ENCODE measurements at regions not wholly inside any gene's neighbourhood (a gene's known extent, or its start where the extent isn't known, plus 50 kb on each side); places are given as distances from the start of the nearest gene placed in this dataset.

DNA sequence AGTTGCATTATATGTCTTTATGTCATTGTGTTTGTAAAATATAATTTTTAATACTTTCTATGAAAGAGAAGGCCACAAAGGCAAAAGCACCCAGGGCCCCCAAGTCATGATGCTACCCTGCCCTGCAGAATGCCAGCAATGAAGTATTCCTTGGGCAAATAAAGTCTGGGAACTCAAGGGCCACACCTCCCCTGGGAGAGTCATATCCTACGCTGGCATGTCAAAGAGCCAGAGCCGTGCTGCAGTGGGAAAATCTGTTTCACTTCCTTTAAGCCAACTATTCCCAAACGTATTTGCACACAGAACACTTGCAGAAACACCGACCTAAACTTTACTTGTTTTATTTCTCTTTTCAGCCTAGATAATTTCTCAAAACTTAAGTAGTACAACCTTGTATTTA lies 98.4 kb upstream of the KAZN start:
- 26 to 42% (median 41%) methylated on average over 4 of the region's 4 CpGs for WGBS, 3 donors
- no peaks in the 10 kb centered on the region for H3K9me3 ChIP-seq
- H3K36me3 ChIP-seq (ENCODE audit: insufficient read depth in 1 of 2, low read depth in 1 of 2), result no peaks in the 10 kb centered on the region
- no peak for DNase-seq
- TF ChIP-seq, protein P1, sequence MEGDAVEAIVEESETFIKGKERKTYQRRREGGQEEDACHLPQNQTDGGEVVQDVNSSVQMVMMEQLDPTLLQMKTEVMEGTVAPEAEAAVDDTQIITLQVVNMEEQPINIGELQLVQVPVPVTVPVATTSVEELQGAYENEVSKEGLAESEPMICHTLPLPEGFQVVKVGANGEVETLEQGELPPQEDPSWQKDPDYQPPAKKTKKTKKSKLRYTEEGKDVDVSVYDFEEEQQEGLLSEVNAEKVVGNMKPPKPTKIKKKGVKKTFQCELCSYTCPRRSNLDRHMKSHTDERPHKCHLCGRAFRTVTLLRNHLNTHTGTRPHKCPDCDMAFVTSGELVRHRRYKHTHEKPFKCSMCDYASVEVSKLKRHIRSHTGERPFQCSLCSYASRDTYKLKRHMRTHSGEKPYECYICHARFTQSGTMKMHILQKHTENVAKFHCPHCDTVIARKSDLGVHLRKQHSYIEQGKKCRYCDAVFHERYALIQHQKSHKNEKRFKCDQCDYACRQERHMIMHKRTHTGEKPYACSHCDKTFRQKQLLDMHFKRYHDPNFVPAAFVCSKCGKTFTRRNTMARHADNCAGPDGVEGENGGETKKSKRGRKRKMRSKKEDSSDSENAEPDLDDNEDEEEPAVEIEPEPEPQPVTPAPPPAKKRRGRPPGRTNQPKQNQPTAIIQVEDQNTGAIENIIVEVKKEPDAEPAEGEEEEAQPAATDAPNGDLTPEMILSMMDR (IDR thresholded peaks at IDR 0.05), result no peak
- no peak for ATAC-seq
- H3K4me3 ChIP-seq, result no peak overlapping the region
- no peaks in the 10 kb centered on the region for H3K4me1 ChIP-seq
- intact Hi-C loops (cut with DNase I), result no loop called here
- H3K27me3 ChIP-seq (ENCODE audit: insufficient read depth in 3 of 3, low read length in 2 of 3), result peaks cover 0 to 3% (median 0%) of the 10 kb centered on the region in 3 donors
- no peak overlapping the region for H3K27ac ChIP-seq

DNA sequence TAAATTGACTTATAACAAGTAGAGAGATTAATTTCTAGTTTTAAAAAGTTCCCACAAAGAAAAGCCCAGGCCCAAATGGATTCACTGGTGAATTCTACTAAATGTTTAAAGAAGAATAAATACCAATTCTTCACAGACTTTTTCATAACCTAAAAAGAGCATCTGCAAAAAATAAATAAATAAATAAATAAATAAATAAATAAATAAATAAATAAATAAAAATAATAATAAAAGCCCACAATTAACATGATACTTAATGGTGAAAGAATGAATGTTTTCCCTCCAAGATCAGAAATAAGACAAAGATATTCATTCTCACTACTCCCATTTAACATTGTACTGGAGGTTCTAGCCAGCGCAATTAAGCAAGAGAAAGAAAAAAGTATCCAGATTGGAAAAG lies 97.6 kb upstream of the KAZN start:
- intact Hi-C loops (cut with DNase I), result no loop called here
- DNase-seq, result no peak
- Histone ChIP-seq H3K27me3 (ENCODE audit: insufficient read depth in 3 of 3, low read length in 2 of 3) (peaks cover 0 to 3% (median 0%) of the 10 kb centered on the region in 3 donors), H3K4me1 (no peaks in the 10 kb centered on the region), H3K9me3 (no peaks in the 10 kb centered on the region), H3K4me3 (no peak overlapping the region), H3K36me3 (ENCODE audit: insufficient read depth in 1 of 2, low read depth in 1 of 2) (no peaks in the 10 kb centered on the region), H3K27ac (no peak overlapping the region)
- ATAC-seq, result no peak
- 98 to 100% (median 100%) methylated on average over 1 of the region's 1 CpG for WGBS, 3 donors
- TF ChIP-seq, protein P1 (IDR thresholded peaks at IDR 0.05), result no peak

DNA sequence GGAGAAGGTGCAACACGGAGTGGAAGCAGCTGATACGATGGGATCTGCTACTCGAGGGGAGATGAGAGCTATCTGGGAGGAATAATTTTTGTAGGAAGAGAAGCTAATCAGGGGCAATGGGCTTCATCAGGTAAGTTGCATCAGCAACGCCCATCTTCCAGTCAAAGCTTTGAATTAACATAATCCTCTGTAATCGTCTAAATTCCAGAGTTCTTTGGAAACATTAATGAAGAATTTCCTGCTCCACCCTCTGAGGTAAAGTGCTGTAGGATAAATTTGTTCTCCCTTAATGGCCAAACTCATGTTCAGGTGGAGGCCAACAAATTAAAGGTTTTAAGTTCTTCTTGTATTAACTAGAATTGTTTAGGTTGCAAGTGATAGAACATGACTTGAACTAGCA lies 94.0 kb upstream of the KAZN start:
- no peak overlapping the region for H3K27ac ChIP-seq
- intact Hi-C loops (cut with DNase I), result no loop called here
- TF ChIP-seq, protein P1 (IDR thresholded peaks at IDR 0.05), result no peak
- ATAC-seq, result no peak
- WGBS, 3 donors, result 60 to 75% (median 68%) methylated on average over 5 of the region's 5 CpGs
- H3K4me1 ChIP-seq, result no peaks in the 10 kb centered on the region
- no peak overlapping the region for H3K4me3 ChIP-seq
- H3K27me3 ChIP-seq (ENCODE audit: insufficient read depth in 3 of 3, low read length in 2 of 3), result peaks cover 0 to 3% (median 2%) of the 10 kb centered on the region in 3 donors
- no peak for DNase-seq
- H3K36me3 ChIP-seq (ENCODE audit: insufficient read depth in 1 of 2, low read depth in 1 of 2), result no peaks in the 10 kb centered on the region
- no peaks in the 10 kb centered on the region for H3K9me3 ChIP-seq

DNA sequence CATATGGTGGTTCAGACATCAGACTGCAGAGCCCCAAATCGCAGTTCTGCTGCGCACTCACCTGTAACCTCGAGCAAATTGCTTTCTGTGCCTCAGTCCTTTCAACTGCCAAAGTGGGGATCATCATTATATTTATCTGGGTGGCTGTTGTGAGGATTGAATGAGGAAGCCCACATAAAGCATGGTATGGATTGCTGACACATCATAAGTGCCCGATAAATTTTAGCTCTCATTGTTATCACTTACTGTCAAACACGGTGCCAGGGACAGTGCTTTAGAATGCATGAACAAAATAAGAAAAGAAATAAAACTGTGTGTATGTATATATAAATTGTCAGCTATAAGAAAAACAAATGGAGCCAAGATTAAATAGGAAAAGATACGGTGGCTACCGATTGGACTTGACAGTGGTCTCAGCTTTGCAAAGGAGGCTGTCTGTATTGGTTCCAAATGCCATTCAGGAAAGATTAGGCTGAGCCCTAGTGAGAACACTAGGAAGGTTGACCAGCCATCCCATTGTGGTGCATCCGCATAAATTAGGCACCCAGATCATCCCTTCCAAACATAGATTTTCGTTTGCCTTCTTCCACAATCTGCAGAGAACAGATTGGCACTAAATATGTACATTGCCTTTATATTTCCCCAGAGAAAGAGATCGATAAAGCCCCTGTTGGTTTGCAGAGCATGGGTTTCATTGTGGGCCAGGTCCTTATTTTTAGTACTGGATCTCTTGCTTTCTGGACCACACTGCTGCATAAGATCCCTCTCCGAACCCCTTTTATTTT lies 91.8 kb upstream of the KAZN start:
- no peaks in the 10 kb centered on the region for H3K36me3 ChIP-seq (ENCODE audit: insufficient read depth in 1 of 2, low read depth in 1 of 2)

More for the DNA sequence above, 91.8 kb upstream of the KAZN start:
- Histone ChIP-seq H3K4me3 (no peak overlapping the region), H3K4me1 (no peaks in the 10 kb centered on the region), H3K27ac (no peak overlapping the region), H3K9me3 (no peaks in the 10 kb centered on the region), H3K27me3 (ENCODE audit: insufficient read depth in 3 of 3, low read length in 2 of 3) (peaks cover 0 to 2% (median 0%) of the 10 kb centered on the region in 3 donors)
- TF ChIP-seq, protein P1 (IDR thresholded peaks at IDR 0.05), result no peak
- ATAC-seq (no peak), DNase-seq (no peak)
- 78 to 83% (median 82%) methylated on average over 11 of the region's 11 CpGs for WGBS, 3 donors
- intact Hi-C loops (cut with DNase I), result no loop called here

Measured in psoas muscle (tissue), 7 donors.